ENCODE measurements at regions not wholly inside any gene's neighbourhood (a gene's known extent, or its start where the extent isn't known, plus 50 kb on each side); places are given as distances from the start of the nearest gene placed in this dataset.

DNA sequence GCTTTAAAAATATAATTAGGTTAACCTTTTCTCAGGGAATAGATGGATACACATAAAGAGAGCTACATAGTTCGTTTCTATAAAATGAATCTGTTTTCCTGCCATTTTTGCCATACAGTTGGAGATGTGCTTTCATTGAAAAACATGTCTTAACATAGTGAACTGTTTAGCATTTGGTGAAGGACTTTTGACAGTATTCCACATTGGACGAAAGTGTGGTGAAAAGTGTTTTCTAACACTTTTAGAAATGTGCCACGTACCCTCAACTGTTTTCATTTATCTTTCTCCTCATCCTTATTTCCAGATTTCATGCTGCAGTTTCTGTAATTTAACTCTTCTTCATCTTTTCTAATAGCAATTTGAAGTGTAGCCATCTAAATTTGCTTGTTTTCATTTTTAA lies 249.1 kb upstream of the MTNR1B start:
- DNase-seq = no peak

DNA sequence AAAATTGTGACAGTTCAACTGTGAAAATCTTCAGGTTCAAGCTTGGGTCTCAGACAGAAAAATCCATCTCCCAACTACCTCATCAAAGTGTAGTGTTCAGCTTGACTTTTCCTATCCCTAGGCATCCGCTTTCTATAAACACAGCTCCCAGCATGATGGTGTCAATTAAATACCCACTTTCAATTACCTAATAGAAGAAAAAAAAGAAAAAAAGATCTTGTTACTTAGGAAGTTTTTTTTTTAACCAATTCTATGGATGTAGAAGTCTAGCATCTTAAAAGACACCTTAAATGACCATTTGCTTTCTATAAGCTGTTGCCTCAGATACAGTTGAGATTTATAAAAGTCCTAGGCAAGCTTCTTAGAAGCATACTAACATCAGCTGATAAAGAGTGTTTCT lies 244.1 kb upstream of the MTNR1B start:
- DNase-seq = no peak

DNA sequence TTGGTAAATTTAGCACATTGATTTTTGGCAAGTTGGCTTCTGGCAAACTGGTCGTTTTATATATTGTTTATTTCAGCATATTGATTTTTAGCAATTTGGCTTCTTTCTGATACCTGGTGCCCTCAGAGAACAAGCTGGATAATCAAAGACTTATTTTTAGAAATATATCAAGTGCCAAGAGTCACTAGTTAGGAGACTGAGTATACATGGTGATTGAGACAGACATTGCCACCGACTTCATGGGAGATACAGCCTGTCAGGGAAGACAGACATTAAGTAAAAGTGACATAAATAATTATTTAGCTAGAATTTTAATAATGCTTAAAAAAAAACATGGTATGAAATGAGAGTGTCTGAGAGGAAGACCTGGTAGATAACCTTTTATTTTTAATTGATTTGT lies 242.3 kb upstream of the MTNR1B start:
- no peak for DNase-seq

DNA sequence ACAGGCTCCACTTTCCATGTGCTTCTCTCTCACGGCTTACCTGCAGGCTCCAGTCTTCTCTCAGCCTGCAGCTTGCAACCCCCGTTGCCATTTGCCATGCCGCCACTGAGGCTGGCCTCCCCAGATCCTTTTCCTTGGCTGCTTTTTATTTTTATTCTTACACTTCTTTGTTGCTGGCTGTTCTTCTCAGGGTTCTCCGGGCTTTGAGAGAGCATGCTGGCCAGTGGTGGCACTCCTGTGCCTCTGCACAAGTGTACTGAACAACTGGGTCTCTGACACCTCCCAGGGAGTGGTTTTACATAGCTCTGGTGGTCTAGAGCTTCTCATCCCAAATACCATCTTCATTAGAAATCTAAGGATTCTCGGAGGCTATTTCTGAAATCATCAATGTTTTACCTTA lies 241.7 kb upstream of the MTNR1B start:
- DNase-seq = no peak

DNA sequence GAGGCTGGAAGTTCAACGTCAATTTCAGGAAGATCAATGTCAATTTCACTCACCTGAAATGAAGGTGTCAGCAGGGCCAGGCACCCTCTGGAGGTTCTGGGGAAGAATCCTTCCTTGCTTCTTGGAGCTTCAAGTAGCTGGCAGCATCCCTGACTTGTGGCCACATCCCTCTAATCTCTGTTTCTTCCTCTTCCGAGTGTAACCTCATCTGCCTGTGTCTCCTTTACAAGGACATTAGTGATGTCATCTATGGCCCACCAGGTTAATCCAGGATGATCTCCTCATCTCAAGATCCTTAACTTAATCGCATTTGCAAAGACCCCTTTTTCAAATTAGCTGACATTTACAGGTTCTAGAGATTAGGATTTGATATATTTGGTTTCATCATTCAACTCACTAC lies 240.8 kb upstream of the MTNR1B start:
- DNase-seq = no peak

DNA sequence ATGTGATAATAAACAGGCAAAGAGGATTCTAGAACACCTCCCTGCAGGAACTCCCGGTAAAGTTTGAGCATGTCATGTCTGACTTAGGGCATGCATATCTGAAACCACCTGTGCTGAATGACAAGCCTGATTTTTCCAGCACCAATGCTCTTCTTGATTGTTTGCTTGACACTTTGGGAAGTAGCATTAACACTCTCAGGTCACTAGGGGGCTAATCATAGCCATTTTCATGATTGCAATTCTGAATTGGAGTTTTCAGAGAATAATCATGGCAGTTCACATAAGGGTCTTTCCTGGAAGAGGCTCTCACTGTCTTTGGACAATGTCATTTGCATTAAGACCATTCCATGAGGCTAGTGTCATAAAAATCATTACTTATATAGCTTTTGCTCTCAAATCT lies 234.4 kb upstream of the MTNR1B start:
- no peak for DNase-seq

DNA sequence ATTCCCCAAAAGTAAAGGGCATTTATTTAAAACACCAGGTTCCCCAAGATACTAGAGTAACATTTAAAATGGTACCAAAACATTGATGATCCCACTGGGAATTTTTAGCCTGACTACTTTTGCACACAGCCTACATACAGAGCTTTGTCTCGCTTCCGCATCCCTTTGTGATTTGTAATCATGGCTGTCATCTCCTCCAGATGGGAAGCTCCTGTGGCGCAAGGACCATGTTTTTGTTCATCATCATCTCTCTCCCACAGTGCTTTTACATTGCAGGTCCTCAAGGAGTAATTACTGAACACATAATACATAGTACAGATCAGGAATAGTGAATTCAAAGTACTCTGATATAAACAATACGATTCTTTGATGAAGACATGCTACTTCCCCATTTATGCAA lies 231.2 kb upstream of the MTNR1B start:
- no peak for DNase-seq

DNA sequence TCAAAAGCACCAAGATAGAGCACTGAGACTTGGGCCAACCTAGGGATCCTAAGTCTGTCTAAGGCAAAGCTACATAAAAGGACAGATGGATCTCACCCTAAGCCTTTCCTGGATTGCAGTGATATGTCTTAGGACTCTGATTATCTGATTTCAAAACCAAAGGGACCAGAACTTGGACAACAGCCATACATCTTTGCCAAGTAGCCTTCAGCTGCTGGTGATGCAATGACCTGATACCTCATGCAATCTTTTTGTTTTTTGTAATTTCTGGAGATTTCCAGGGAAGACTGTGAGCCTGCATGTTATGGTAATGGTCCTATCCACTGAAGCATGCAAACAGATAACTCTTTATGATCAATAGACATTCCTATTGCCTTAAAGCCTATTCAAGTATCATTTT lies 230.4 kb upstream of the MTNR1B start:
- DNase-seq = no peak

DNA sequence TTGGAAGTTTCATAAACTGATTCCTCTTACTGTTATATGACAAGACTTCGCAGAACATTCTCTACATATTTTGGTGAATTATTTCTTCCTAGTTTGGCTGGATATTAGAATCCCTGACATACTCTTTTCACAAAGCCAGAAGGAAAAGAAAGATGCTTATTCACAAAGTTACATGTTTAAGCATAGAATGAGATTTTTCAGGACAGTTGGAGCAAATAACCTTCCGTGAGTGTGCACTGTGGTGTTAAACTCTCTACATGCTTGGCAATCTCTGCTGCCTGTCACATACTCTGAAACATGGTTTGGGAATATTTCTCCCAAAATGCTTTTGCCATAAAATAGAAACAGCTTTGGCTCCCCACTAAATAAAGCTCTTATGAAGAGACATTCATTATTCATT lies 230.0 kb upstream of the MTNR1B start:
- DNase-seq = no peak

DNA sequence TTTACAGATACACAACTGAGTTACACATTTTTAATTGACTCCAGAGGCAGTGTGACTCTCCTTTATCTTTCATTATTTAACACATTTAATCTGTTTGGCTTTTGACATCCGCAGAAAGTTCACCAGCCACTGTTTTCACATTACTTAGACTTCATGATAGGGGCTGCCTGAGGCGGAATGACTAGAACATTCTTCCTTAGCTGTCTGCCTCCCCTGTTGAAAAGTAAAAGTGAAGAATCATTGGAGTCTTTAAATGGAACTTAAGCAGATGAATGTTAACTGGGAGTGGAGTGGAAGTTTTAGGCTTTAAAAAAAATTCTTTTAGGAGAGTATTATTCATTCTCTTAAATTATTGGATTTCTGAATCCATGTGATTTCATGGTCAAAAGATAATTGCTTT lies 229.2 kb upstream of the MTNR1B start:
- DNase-seq = no peak

DNA sequence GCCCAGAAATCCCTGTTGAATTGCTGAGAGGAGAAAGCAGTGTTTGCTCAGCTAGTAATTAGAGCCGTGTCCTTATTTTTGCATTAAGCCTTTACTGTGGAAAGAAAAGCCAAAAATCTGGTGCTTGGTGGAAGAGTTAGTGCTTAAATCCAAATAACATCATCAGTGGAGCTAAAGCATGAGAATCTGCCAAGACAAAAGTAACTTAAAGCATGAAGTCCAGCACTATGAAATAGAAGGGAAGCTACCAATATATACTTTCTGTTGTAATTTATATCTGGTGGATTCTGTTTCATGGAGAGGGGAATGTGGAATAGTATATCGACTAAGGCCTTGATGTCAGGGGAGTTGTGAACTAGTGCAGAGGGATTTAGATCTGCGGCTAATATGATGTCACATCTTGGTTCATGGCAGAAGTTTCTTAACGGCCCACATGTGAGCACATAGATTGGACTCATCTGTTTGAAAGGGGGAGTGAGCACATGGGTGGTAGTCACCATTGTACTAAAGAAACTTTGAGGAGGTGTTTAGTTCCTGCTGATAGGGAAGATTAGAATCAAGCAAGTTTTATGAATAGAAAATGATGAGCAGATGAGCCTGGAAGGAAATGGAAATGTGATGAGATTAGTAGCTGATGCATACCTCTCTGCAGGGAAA lies 224.4 kb upstream of the MTNR1B start:
- no peak for DNase-seq

DNA sequence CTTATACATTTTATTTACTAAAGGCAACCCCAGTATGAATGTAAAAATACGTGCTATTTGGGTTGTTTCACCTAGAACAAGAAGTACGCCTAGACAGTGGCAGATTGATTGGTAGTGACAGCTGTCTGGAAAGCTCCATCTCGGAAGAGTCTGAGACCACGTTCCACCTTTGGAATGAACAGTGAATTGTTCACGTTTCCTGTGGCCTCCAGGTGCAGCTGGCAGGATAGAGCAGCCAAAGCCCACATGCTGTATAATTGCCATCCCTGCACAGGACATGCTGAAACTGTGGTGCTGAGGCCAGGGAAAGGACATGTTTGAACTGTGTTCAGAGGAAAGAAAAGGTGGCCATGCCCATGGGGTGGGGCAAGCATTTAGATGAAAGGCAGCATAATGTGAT lies 218.7 kb upstream of the MTNR1B start:
- no peak for DNase-seq

DNA sequence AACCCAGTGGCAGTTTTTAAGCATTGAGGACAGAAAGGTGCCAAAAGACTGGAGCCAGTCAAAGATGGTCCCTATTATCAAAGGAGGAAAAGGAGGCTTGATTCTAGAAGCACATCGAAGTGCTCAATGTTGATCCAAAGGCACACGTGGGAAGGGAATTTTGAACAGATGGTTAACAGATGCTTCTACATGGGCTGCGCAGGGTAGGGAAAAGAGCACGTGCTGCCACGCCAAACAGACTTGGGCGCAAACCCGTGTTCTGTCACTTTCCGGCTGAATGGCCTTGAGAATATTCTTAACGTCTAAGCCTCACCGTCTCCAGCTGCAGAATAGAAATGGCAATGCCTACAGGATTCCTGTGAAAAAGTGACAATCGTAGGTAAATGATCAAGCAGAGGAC lies 217.9 kb upstream of the MTNR1B start:
- DNase-seq = no peak

DNA sequence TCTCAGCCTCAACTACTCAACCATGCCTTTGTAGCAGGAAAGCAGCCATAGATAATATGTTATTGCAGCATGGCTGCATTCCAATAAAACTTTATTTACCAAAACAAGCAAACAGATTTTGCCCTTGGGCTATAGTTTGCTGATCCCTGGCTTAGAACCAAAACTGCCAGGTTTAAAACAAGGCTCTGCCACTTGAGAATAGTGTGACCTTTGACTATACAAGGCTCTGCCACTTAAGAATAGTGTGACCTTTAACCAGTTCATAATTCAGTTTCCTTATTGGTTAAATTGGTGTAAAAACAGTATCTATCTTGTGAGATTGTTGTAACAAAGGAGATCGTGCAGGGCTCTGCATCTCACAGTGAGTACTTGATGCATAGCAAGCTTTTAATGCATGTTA lies 217.3 kb upstream of the MTNR1B start:
- DNase-seq = no peak

DNA sequence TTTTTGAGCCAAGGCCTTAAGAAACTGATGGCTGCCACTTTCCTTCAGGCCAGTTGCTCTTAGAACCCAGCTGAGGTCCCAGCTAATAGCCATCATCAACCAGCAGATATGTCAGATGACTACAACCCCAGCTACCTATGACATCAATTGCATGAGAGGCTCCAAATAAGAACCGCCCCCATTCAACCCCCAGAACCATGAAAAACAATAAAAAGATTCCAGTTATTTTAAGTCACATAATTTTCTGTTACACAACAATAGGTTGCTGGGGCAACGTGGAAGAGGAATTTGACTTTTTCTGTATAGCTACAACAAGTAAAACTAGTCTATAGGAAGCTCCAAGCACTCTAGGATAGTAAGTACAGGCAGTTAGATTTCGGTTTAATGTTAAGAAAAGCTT lies 216.3 kb upstream of the MTNR1B start:
- no peak for DNase-seq

DNA sequence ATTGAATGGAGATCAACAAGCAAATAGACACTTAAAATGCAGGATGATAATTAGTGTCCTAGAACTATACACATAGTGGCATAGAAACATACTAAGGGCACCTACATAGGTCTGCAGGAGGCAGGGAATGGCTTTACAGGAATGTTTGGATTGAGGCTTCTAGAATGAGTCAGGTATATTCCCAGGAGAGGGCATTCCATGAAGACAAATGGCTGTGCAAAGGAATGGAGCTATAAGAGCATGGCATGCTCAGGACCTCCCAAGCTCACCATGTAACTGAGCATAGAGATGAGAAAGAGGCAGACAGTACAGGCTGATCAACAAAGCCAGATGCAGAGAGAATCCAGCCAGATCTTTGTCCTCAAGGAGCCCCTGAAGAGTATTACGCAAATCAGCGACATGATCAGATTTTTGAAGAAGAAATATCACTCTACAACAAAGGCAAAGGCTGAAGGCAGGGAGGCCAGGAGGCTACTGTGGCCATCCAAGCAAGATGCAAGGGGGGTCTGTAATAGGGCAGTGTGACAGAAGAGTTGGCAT lies 211.1 kb upstream of the MTNR1B start:
- DNase-seq = no peak

DNA sequence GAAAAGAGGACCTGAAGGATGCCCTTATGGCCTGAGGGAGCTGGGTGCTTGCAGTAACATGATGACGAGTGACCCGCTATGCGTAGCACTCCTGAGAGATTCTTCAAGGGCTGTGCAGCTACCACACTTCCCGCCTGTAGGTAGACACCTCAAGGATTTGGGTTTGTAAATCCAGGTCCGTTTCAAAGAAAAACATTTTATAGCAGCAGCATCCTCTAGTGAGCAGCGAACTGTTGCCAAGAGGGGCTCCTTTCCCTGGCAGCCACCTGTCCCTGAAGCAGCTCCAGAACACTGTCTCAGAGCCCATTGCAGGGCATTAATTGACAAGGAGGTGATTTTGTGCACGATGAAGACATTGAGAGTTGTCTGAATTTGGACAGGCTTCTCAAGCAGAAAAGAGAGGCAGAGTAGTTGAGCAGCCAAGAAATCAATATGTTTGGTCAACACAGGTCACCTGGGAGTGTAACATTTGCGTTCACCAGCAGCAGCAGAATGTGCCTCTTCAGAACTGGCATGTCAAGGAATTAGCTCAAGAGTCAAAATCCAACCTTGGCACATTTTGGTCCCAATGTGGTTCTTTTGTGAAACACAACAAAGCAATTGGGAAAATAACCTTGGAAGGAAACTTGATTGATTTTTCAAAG lies 209.8 kb upstream of the MTNR1B start:
- no peak for DNase-seq

DNA sequence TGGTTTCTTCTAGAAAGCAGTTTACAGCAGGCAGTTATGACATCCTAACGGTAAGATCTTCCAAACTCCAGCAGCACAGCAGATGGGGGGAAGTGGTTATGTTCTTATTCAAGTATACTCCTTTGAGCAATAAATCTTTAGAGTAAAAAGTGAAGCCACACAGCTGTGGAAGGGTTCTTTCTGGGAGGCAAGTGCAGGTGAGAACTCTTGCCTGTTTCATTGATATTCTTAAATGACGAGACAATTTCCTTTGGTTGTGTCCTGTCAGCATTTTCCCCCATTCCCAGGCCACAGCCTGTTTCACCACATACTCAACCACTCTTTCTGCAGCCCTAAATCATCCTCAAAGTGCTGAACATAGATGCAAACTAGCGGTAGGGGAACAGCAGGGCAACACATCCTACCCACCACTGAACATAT lies 207.3 kb upstream of the MTNR1B start:
- DNase-seq = no peak

DNA sequence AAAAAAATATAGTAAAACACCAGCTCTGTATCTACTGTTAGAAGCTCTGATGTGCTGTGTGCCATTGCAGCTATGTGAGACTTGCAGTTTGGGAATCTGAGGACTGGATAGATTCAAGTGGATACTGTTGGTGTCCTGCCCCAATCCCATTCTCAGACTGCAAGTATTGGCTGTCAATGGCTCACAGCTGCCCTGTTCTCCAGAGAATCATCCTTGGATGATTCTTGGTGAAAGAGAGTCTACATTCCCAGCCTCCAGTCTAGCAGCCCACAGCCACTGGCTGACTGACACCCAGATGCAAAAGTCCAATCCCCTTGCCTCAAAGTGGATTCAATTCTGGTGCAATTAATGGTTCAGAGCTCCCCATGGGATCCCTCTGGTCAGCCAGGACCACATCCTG lies 206.1 kb upstream of the MTNR1B start:
- no peak for DNase-seq

DNA sequence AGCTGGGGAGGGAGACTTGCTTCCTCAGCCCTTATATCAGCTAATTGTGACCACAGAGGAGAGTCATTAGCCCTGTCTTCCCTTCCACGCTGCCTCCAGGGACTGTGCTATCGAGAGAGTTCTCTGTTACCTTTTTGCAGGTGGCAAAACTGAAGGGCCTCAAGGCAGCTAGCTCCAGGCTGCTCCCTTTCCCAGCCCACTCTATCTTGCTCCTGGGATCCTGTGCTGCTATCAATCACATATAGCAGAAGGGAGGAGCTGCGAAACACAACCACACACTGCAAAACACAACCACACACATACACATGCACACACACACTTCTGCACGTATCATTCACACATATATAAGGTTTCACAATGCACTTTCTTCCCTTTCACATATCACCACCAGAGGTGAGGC lies 205.3 kb upstream of the MTNR1B start:
- DNase-seq = no peak

DNA sequence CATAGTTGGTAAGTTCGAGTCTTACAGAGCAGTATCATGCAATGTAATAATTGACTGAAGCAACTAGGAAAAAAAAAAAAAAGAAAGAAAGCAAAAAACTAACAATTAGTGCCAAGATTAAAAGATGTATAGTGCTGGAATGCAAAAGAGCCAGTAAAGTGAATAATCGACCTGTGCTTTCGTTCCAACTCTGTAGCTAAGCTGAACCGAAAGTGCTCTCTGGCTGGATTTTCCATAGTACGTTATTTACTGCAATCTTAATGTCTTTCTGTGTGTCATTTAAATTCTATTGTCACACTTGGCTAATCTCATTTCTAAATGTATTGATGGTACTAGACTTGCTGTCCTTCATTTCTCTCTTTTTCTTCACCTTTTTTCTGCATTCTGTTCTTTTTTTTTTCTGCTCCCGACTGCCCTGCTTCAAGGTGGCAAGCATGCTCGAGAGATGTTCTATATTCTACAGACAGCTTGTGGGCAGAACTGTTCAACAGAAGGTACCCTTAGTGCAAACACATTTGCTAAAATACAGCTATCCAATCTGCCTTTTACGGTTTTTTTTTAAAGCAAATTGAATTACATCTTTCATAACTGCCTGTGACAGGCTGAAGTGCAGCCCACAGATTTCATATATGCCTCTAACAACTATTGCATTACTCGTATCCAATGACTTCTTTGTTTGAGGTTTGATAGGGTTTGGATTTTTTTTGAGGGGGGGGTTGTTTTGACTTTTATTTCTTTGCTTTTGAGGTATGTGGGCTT lies 204.2 kb upstream of the MTNR1B start:
- DNase-seq = no peak

DNA sequence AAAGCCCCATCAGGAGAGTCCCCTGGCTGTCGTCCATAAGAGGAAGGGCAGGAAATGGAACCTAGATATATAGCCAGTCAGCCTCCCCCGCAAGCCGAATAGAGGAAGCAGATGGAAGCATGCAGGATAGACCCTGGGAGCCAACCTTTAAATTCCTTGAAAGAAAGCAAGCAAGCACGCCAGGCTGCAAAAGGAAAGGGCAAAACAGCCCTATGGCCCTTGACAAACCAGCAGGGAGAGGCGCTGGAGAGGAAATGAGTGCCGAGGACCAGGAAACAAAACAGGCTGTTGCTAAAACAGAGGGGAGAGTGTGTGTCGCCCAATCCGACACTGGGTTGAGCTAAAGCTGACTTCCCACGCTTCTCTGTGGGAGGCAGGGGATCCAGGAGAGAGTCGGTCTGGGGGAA lies 203.5 kb upstream of the MTNR1B start:
- no peak for DNase-seq

DNA sequence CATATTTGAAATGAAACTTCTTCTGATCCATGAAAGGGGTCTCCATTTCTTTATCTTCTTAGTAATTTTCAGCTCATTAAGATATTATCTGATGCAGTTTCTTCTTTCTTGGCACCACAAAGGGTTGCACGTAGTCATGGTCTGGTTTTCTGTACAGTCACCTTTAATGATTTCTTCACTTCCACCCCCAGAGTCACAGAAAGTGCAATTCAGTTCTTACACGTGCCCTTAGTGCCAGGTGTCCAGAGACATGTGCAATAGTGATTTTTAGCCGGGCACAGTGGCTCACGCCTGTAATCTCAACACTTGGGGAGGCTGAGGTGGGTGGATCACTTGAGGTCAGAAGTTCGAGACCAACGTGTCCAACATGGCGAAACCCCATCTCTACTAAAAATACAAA lies 202.8 kb upstream of the MTNR1B start:
- no peak for DNase-seq

DNA sequence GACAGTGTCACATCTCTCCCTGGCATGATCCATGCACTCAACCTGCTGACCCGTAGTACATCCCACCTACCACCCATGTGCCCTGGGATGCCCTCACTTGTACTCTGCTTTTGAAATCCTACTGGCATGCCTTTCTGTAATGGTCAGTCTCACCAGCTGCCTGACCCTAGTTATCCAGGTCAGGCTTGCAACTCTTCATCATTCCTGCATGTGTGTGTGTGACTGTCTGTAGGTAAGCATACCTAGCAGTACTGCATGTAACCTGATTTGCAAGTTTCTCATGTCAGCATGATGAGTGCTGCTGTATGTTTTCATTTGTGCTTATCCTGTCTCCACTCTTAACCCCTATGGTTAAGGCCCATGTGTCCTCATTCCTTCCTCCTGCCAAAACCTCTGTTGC lies 202.0 kb upstream of the MTNR1B start:
- no peak for DNase-seq

Measured in NCI-H1048 (cell line).